SK-N-SH (cell line): ENCODE measurements at regions not wholly inside any gene's neighbourhood (a gene's known extent, or its start where the extent isn't known, plus 50 kb on each side); places are given as distances from the start of the nearest gene placed in this dataset.

Experiments
- CTCF ChIA-PET: fragments of 300-600, 350-600 bp; formaldehyde crosslinking; extraction: SDS; loops from one replicate; lab custom pipeline; 2021; lab: Yijun Ruan, JAX
- POLR2A ChIA-PET: fragments of 350-600 bp; sonication (Branson Sonifier 250); formaldehyde crosslinking; extraction: SDS; loops from one replicate; lab custom pipeline; 2020; ENCODE audit warnings: antibody characterized with exemption, inconsistent platforms; lab: Yijun Ruan, JAX
- DNase-seq: peaks from one replicate; pipeline ENCODE4 v3.0.0; 2012
- H2AFZ ChIP-seq: fragments of 200-600 bp; sonication (generic); 2 replicates; pipeline ENCODE4 v1.8.1; 2016; ENCODE audit warnings: antibody characterized with exemption, mild to moderate bottlenecking, low read depth
- H3F3A ChIP-seq: fragments of 200-600 bp; sonication (generic); replicated peaks from 2 replicates; pipeline ENCODE3; 2016; ENCODE audit warnings: antibody characterized with exemption, mild to moderate bottlenecking; ENCODE audit not compliant: insufficient read depth
- H3K27ac ChIP-seq, 2 experiments: fragments of 200-500 bp in 1 of 2; fragments of 200-600 bp in 1 of 2; sonication (Bioruptor generic) in 1 of 2; sonication (generic), shearing (Covaris generic) in 1 of 2; 2 replicates each; pipeline versions ENCODE4 v1.5.1 to v1.6.1; 2014 to 2016; ENCODE audit warnings: low read depth in 2 of 2, inconsistent platforms in 1 of 2, low read length in 1 of 2, mild to moderate bottlenecking in 1 of 2, mixed read lengths in 1 of 2
- H3K27me3 ChIP-seq: fragments of 200-600 bp; sonication (generic), shearing (Covaris generic); 2 replicates; pipeline ENCODE4 v1.6.1; 2016; ENCODE audit warnings: mixed run types; ENCODE audit not compliant: insufficient read depth
- H3K36me3 ChIP-seq, 2 experiments: fragments of 200-500 bp in 1 of 2; fragments of 200-600 bp in 1 of 2; sonication (Bioruptor generic) in 1 of 2; sonication (generic) in 1 of 2; replicated peaks in 1 of 2; 2 replicates each; pipeline versions ENCODE3 to v1.5.1; 2014 to 2016; ENCODE audit warnings: low read length in 1 of 2, mild to moderate bottlenecking in 1 of 2; ENCODE audit not compliant: insufficient read depth in 2 of 2, control insufficient read depth in 1 of 2
- H3K4me1 ChIP-seq, 2 experiments: fragments of 200-500 bp in 1 of 2; fragments of 200-600 bp in 1 of 2; sonication (Bioruptor generic) in 1 of 2; sonication (generic), shearing (Covaris generic) in 1 of 2; 2 replicates each; pipeline versions ENCODE4 v1.5.1 to v1.6.1; 2014 to 2016; ENCODE audit warnings: low read depth in 1 of 2, low read length in 1 of 2, mixed run types in 1 of 2; ENCODE audit not compliant: insufficient read depth in 2 of 2, control insufficient read depth in 1 of 2
- H3K4me2 ChIP-seq: fragments of 200-600 bp; sonication (generic), shearing (Covaris generic); 2 replicates; pipeline ENCODE4 v1.6.1; 2017; ENCODE audit warnings: mixed run types
- H3K4me3 ChIP-seq, 2 experiments: fragments of 200-500 bp in 1 of 2; fragments of 200-600 bp in 1 of 2; sonication (Bioruptor generic) in 1 of 2; sonication (generic), shearing (Covaris generic) in 1 of 2; 2 replicates each; pipeline versions ENCODE4 v1.5.1 to v1.8.1; 2014 to 2016; ENCODE audit warnings: low read depth in 2 of 2, inconsistent platforms in 1 of 2, low read length in 1 of 2, mild to moderate bottlenecking in 1 of 2, mixed read lengths in 1 of 2, moderate library complexity in 1 of 2
- H3K79me2 ChIP-seq: fragments of 200-600 bp; sonication (generic); 2 replicates; pipeline ENCODE4 v1.8.1; 2017; ENCODE audit warnings: mild to moderate bottlenecking; ENCODE audit not compliant: insufficient read depth
- H3K9ac ChIP-seq: fragments of 200-600 bp; sonication (generic); 2 replicates; pipeline ENCODE4 v1.6.1; 2017; ENCODE audit warnings: mixed run types
- H3K9me2 ChIP-seq: fragments of 200-600 bp; sonication (generic); 2 replicates; pipeline ENCODE4 v1.6.1; 2017; ENCODE audit warnings: mixed run types
- H3K9me3 ChIP-seq: fragments of 200-600 bp; sonication (generic); 2 replicates; pipeline ENCODE4 v1.6.1; 2017; ENCODE audit warnings: mixed run types, mild to moderate bottlenecking, moderate library complexity
- H4K20me1 ChIP-seq: fragments of 200-600 bp; sonication (generic); 2 replicates; pipeline ENCODE4 v1.6.1; 2017; ENCODE audit warnings: mild to moderate bottlenecking, mixed run types; ENCODE audit not compliant: insufficient read depth
- CHD2 ChIP-seq: fragments of 150-350 bp; IDR thresholded peaks from 2 replicates; pipeline ENCODE4 v1.6.1; 2018; ENCODE audit warnings: low read length; ENCODE audit not compliant: partially characterized antibody
- ELF1 ChIP-seq: IDR thresholded peaks from 2 replicates; pipeline ENCODE4 v1.4.0; 2012
- EP300 ChIP-seq, 2 experiments: IDR thresholded peaks; 2 replicates each; pipeline versions ENCODE4 v1.4.0 to v1.6.1; 2012; ENCODE audit warnings: borderline replicate concordance in 1 of 2, low read depth in 1 of 2, low read length in 1 of 2
- FOSL2 ChIP-seq: IDR thresholded peaks from 2 replicates; pipeline ENCODE4 v1.4.0; 2012; ENCODE audit warnings: low read depth, mild to moderate bottlenecking, moderate library complexity, borderline replicate concordance
- FOXJ3 ChIP-seq: sonication (generic); formaldehyde crosslinking; IDR thresholded peaks from 2 replicates; pipeline ENCODE4 v1.5.1; 2020; ENCODE audit warnings: mild to moderate bottlenecking, missing genetic modification reagents
- GABPA ChIP-seq: IDR thresholded peaks from 2 replicates; pipeline ENCODE4 v1.4.0; 2012; ENCODE audit warnings: low read depth, mild to moderate bottlenecking
- JUND ChIP-seq: IDR thresholded peaks from 2 replicates; pipeline ENCODE4 v1.4.0; 2012
- MEF2A ChIP-seq: IDR thresholded peaks from 2 replicates; pipeline ENCODE4 v1.4.0; 2012; ENCODE audit warnings: low read depth, borderline replicate concordance
- POLR2AphosphoS5 ChIP-seq: IDR thresholded peaks from 2 replicates; pipeline ENCODE4 v1.6.1; 2012; ENCODE audit warnings: low read depth, low read length
- RAD21 ChIP-seq: IDR thresholded peaks from 2 replicates; pipeline ENCODE4 v1.6.1; 2012; ENCODE audit warnings: mild to moderate bottlenecking, low read length
- RCOR1 ChIP-seq: fragments of 150-350 bp; IDR thresholded peaks from 2 replicates; pipeline ENCODE4 v1.6.1; 2017; ENCODE audit warnings: antibody characterized with exemption, low read length
- RXRA ChIP-seq: IDR thresholded peaks from 2 replicates; pipeline ENCODE4 v1.4.0; 2012; ENCODE audit warnings: low read depth, mild to moderate bottlenecking, borderline replicate concordance
- SMC3 ChIP-seq: IDR thresholded peaks from 2 replicates; pipeline ENCODE4 v1.6.1; 2012; ENCODE audit warnings: low read depth, low read length, improper control_type of control experiment
- TAF1 ChIP-seq: IDR thresholded peaks from 2 replicates; pipeline ENCODE4 v1.6.1; 2012; ENCODE audit warnings: low read depth, mild to moderate bottlenecking, low read length, moderate library complexity, borderline replicate concordance
- TCF12 ChIP-seq: IDR thresholded peaks from 2 replicates; pipeline ENCODE4 v1.4.0; 2012
- TEAD4 ChIP-seq: IDR thresholded peaks from 2 replicates; pipeline ENCODE4 v1.4.0; 2012; ENCODE audit warnings: mild to moderate bottlenecking, borderline replicate concordance; ENCODE audit not compliant: insufficient read depth
- YY1 ChIP-seq: IDR thresholded peaks from 2 replicates; pipeline ENCODE4 v1.4.0; 2012; ENCODE audit warnings: low read depth, mild to moderate bottlenecking
- WGBS: methylation state at CpG from one replicate; pipeline ENCODE4 v1.1.6; 2017; ENCODE audit warnings: low lambda C conversion rate; 5-methylcytosine and 5-hydroxymethylcytosine counted together
- TF ChIP-seq, protein P1 (sequence below): IDR thresholded peaks from 2 replicates; pipeline ENCODE4 v1.4.0; 2012; ENCODE audit warnings: low read depth
- TF ChIP-seq, protein P2 (sequence below): IDR thresholded peaks from 2 replicates; pipeline ENCODE4 v1.4.0; 2012; ENCODE audit warnings: low read depth, borderline replicate concordance
- TF ChIP-seq, protein P3 (sequence below): fragments of 150-350 bp; IDR thresholded peaks from 2 replicates; pipeline ENCODE4 v1.6.1; 2017; ENCODE audit warnings: antibody characterized with exemption, low read length, low read depth, borderline replicate concordance

DNA sequence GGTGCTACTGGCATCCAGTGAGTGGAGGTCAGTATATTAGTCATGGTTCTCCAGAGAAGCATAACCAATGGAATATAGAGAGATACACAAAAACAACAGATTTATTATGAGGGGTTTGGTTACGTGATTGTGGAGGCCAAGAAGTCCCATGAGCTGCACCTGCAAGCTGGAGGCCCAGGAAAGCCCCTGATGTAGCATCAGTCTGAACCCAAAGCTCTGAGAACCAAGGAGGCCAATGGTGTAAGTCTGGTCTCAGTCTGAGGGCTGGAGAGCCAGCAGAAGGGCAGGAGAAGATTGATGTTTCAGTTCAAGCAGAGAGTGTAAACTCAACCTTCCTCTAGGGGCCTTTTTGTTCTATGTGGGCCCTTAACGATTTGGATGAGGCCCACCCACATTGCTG is 144.1 kb downstream of the KLF13 start:
- Histone ChIP-seq H3K79me2 (no peaks in the 10 kb centered on the region), H3K4me3 (no peak overlapping the region), H3K27ac (no peak overlapping the region), H3K27me3 (peaks cover 5% of the 10 kb centered on the region; the same call in 1 of the 2 replicates), H3K36me3 (no peaks in the 10 kb centered on the region), H3K9ac (no peak overlapping the region), H3K4me2 (no peak overlapping the region), H3K4me1 (peaks cover 0 to 11% of the 10 kb centered on the region in 2 experiments; a peak in 1 of 4 replicates), H3K9me3 (no peaks in the 10 kb centered on the region), H4K20me1 (no peaks in the 10 kb centered on the region), H2AFZ (no peak overlapping the region), H3K9me2 (no peaks in the 10 kb centered on the region), H3F3A (no peaks in the 10 kb centered on the region)
- CTCF ChIA-PET = interaction anchor here (9.5 kb wide), 1 partner anchor 18 kb away, joined by 88 read pairs; no protein-coding TSS in a partner anchor
- DNase-seq = no peak
- POLR2A ChIA-PET = no interaction called here
- TF ChIP-seq EP300 (IDR thresholded peaks at IDR 0.05; ENCODE audit: borderline replicate concordance in 1 of 2, low read depth in 1 of 2, low read length in 1 of 2) (no peak), JUND (no peak), CHD2 (no peak), RXRA (no peak), SMC3 (no peak), MEF2A (no peak), TCF12 (no peak), ELF1 (no peak), RAD21 (no peak), RCOR1 (no peak), GABPA (no peak), YY1 (no peak), TAF1 (no peak), POLR2AphosphoS5 (no peak), FOSL2 (no peak), TEAD4 (no peak), FOXJ3 (CRISPR knock-in tag) (no peak)
- TF ChIP-seq, protein P1, sequence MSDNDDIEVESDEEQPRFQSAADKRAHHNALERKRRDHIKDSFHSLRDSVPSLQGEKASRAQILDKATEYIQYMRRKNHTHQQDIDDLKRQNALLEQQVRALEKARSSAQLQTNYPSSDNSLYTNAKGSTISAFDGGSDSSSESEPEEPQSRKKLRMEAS = no peak
- TF ChIP-seq, protein P2, sequence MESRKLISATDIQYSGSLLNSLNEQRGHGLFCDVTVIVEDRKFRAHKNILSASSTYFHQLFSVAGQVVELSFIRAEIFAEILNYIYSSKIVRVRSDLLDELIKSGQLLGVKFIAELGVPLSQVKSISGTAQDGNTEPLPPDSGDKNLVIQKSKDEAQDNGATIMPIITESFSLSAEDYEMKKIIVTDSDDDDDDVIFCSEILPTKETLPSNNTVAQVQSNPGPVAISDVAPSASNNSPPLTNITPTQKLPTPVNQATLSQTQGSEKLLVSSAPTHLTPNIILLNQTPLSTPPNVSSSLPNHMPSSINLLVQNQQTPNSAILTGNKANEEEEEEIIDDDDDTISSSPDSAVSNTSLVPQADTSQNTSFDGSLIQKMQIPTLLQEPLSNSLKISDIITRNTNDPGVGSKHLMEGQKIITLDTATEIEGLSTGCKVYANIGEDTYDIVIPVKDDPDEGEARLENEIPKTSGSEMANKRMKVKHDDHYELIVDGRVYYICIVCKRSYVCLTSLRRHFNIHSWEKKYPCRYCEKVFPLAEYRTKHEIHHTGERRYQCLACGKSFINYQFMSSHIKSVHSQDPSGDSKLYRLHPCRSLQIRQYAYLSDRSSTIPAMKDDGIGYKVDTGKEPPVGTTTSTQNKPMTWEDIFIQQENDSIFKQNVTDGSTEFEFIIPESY = no peak
- TF ChIP-seq, protein P3, sequence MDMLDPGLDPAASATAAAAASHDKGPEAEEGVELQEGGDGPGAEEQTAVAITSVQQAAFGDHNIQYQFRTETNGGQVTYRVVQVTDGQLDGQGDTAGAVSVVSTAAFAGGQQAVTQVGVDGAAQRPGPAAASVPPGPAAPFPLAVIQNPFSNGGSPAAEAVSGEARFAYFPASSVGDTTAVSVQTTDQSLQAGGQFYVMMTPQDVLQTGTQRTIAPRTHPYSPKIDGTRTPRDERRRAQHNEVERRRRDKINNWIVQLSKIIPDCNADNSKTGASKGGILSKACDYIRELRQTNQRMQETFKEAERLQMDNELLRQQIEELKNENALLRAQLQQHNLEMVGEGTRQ = no peak
- 11% methylated on average over 2 of the region's 2 CpGs for WGBS
